C4-2B (cell line): ENCODE measurements at regions not wholly inside any gene's neighbourhood (a gene's known extent, or its start where the extent isn't known, plus 50 kb on each side); places are given as distances from the start of the nearest gene placed in this dataset.

ENCODE experiments used
- H3K27ac ChIP-seq: fragments of 450-650 bp; 2 replicates; pipeline ENCODE4 v1.5.1; 2017
- ZFX ChIP-seq: fragments of 450-650 bp; IDR thresholded peaks from 2 replicates; pipeline ENCODE4 v1.6.1; 2017
- TF ChIP-seq, protein P1 (sequence below): fragments of 450-650 bp; conservative IDR thresholded peaks from 2 replicates; pipeline ENCODE4 v1.5.1; 2017; ENCODE audit warnings: mild to moderate bottlenecking

DNA sequence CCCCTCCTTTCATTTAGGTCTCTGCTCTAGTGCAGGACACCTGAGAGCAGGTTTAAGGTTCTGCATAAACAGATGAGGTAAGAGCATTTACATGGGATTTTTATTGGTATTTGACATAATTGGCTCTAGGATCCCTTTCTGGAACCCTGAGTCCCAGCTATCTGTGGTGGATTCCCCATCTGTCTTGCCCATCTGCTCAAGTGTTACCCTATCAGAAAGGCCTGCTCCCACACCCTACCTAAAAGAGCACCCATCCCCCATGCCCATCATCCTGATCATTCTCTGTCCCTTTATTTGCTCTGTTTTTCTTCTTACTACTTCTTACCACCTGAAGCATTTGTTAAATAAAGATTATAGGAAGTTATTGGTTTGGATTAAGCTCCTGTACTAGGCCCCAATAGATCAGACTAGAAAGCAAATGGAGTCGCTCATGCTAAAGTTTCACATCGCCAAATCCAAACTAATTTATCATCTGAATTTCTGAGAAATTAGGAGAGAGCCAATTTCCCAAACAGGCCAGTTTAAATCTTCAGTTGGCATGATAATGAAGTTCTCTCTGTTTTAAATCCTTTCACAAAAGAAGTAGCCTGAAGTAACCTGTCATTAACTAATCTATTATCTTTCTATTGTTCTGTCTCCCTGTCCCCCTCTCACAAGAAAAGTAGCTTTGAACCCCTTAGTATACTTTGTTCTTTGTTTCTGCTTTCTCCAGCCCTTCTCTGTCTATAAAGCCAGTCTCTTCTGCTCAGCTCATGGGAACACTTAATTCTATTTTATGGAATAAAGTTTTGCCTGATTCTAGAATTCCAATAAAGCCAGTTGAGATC is 178.6 kb downstream of the ZNF674 start:
- no peak overlapping the region for H3K27ac ChIP-seq
- TF ChIP-seq, protein P1, sequence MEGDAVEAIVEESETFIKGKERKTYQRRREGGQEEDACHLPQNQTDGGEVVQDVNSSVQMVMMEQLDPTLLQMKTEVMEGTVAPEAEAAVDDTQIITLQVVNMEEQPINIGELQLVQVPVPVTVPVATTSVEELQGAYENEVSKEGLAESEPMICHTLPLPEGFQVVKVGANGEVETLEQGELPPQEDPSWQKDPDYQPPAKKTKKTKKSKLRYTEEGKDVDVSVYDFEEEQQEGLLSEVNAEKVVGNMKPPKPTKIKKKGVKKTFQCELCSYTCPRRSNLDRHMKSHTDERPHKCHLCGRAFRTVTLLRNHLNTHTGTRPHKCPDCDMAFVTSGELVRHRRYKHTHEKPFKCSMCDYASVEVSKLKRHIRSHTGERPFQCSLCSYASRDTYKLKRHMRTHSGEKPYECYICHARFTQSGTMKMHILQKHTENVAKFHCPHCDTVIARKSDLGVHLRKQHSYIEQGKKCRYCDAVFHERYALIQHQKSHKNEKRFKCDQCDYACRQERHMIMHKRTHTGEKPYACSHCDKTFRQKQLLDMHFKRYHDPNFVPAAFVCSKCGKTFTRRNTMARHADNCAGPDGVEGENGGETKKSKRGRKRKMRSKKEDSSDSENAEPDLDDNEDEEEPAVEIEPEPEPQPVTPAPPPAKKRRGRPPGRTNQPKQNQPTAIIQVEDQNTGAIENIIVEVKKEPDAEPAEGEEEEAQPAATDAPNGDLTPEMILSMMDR = no peak
- no peak for TF ChIP-seq ZFX

DNA sequence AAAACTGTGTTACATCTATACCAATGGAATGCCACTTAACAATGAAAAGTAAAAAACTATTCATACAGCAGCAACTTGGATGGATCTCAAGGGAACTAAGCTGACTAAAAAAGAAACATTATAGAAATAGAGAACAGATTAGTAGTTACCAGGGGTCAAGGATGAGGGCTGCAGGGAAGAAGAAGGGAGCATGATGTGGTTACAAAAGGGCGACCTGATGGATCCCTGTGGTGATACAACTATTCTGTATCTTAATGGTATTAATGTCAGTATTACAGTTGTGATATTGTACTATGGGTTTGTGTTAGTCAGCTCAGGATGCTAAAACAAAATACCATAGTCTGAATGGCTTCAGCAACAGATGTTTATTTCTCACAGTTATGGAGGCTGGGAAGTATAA is 190.7 kb downstream of the ZNF674 start:
- TF ChIP-seq ZFX = no peak
- TF ChIP-seq, protein P1 = no peak
- H3K27ac ChIP-seq = no peak overlapping the region

DNA sequence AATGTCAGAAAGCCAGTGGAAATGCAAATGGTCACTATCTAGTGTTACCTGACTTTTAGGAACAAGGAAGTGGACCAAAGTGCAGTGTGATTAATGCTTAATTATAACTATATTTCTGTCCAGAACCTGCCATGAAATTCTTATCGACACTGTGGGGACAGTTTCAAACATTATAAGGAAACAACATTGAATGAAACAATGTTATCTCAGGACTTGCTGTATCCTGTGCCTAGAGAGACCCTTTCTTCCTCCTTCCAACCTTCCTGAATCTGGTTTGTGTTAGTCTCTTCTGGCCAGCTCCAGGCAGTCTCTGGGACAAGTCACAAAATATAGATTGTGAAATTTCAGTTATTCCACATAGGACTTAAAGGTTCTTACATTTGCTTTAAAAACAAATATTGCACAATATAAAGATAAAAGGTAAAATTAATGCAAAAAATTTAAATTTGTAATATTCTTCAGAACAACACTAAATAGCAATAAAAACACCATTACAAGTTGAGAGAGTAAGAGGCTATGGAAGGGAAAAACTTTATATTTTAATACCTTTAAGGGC is 203.4 kb downstream of the ZNF674 start:
- H3K27ac ChIP-seq = no peak overlapping the region
- TF ChIP-seq, protein P1 = no peak
- TF ChIP-seq ZFX = no peak

DNA sequence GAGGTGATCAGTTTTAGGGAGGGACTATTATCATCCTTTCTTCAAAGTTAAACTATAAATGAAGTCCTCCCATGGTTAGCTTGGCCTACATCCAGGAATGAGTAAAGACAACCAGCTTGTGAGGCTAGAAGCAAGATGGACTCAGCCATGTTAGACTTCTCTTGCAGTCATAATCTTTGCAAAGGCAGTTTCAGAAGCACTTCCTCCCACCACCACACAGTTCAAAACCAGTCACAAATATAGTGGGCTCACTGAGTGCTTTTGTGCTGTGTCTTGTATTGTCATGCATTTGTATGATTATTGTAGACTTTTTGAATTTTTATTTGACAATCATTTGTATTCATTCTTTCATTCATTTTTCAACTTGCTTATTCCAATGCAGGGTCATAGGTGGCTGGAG is 204.5 kb downstream of the ZNF674 start:
- no peak for TF ChIP-seq ZFX
- TF ChIP-seq, protein P1 = no peak
- no peak overlapping the region for H3K27ac ChIP-seq

DNA sequence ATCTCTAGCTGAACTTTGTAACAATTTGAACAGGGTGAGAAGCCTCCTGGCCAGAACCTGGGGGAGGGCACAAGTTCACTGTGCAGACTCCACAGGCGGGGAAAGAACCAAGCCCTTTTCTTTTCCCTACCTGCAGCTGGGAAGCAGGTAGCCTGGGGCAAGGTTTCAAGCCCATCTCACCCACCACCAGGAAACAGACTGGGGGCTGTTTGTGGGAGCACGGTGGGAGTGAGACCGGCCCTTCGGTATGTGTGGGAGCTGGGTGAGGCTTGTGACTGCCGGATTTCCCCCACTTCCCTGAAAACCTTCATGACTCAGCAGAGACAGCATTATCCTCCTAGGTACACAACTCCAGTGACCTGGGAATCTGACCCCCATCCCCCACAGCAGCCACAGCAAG is 211.7 kb downstream of the ZNF674 start:
- no peak overlapping the region for H3K27ac ChIP-seq

DNA sequence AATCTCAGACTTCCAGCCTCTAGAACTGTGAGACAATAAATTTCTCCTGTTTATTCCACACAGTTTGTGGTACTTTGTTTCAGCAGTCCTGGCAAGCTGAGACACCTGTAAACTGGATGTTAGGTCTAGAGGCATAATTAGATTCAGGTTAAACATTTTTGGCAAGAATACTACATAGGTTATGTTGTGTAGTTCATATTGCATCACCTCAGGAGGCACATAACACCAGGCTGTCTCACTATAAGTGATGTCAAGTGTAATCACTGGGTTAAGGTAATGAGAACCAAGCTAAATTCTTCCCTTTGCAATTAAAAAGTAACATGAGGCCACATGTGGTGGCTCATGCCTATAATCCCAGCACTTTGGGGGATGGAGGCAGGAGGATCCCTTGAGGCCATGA is 214.2 kb downstream of the ZNF674 start:
- no peak overlapping the region for H3K27ac ChIP-seq
- no peak for TF ChIP-seq ZFX
- TF ChIP-seq, protein P1 = no peak

More for the DNA sequence above, 211.7 kb downstream of the ZNF674 start:
- no peak for TF ChIP-seq ZFX
- TF ChIP-seq, protein P1 = no peak

DNA sequence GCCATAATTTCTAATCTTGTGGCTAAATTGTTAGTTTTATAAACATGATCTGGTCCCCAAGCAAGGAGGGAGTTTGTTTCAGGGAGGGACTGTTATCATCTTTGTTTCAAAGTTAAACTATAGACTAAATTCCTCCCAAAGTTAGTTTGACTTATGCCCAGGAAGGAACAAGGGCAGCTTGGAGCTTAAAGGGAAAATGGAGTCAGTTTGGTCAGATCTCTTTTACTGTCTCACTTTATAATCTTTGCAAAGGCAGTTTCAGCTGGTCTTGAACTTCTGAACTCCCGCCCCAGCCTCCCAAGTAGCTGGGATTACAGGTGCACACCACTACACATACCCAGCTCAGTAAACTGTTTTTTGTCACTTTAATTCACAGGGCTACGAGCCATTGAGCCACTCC is 214.7 kb downstream of the ZNF674 start:
- no peak for TF ChIP-seq ZFX
- TF ChIP-seq, protein P1 = no peak
- no peak overlapping the region for H3K27ac ChIP-seq
